Colonic mucosa (tissue), 4 donors: ENCODE measurements at regions not wholly inside any gene's neighbourhood (a gene's known extent, or its start where the extent isn't known, plus 50 kb on each side); places are given as distances from the start of the nearest gene placed in this dataset.

Experiments
- DNase-seq: peaks from one replicate; pipeline ENCODE4 v3.0.0-alpha.2; 2020
- H3K27ac ChIP-seq: fragments of 200-600 bp; one replicate; pipeline ENCODE4 v1.8.0; 2021
- H3K27me3 ChIP-seq: fragments of 200-600 bp; one replicate; pipeline ENCODE4 v1.8.0; 2021
- H3K36me3 ChIP-seq: fragments of 200-600 bp; one replicate; pipeline ENCODE4 v1.8.0; 2021
- H3K4me1 ChIP-seq: fragments of 200-600 bp; one replicate; pipeline ENCODE4 v1.8.0; 2021; ENCODE audit warnings: mild to moderate bottlenecking
- H3K4me3 ChIP-seq: fragments of 200-600 bp; one replicate; pipeline ENCODE4 v1.8.0; 2021
- H3K9ac ChIP-seq, 2 donors: one replicate each; pipeline ENCODE4 v1.7.0; 2013; ENCODE audit warnings: control low read depth in 2 of 2, low read depth in 2 of 2, low read length in 2 of 2
- H3K9me3 ChIP-seq: fragments of 200-600 bp; one replicate; pipeline ENCODE4 v1.8.0; 2021
- intact Hi-C: fragments of 100-400 bp; cut with DNase I; formaldehyde crosslinking; loops from one replicate; pipeline ENCODE4 v1.14.1; 2022
- TF ChIP-seq, protein P1 (sequence below): fragments of 200-600 bp; IDR thresholded peaks from one replicate; pipeline ENCODE4 v1.8.0; 2022; ENCODE audit warnings: antibody characterized with exemption, mild to moderate bottlenecking
- donor health status: healthy.
- donor health status: DM: no; HTN: no; CAD: no.
- donor health status: DM: no; HTN: no; CAD: no.

- Histone ChIP-seq H3K36me3 (no peaks in the 10 kb centered on the region), H3K27me3 (no peaks in the 10 kb centered on the region), H3K27ac (no peak overlapping the region), H3K4me3 (no peak overlapping the region), H3K4me1 (no peaks in the 10 kb centered on the region), H3K9ac (no peak overlapping the region), H3K9me3 (no peaks in the 10 kb centered on the region)
- intact Hi-C loops, result no loop called here
- TF ChIP-seq, protein P1, sequence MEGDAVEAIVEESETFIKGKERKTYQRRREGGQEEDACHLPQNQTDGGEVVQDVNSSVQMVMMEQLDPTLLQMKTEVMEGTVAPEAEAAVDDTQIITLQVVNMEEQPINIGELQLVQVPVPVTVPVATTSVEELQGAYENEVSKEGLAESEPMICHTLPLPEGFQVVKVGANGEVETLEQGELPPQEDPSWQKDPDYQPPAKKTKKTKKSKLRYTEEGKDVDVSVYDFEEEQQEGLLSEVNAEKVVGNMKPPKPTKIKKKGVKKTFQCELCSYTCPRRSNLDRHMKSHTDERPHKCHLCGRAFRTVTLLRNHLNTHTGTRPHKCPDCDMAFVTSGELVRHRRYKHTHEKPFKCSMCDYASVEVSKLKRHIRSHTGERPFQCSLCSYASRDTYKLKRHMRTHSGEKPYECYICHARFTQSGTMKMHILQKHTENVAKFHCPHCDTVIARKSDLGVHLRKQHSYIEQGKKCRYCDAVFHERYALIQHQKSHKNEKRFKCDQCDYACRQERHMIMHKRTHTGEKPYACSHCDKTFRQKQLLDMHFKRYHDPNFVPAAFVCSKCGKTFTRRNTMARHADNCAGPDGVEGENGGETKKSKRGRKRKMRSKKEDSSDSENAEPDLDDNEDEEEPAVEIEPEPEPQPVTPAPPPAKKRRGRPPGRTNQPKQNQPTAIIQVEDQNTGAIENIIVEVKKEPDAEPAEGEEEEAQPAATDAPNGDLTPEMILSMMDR, result no peak
- DNase-seq, result no peak
Observed at GRCh38 chr10:52424341-52424740, 110.3 kb downstream of the DKK1 start.

DNA sequence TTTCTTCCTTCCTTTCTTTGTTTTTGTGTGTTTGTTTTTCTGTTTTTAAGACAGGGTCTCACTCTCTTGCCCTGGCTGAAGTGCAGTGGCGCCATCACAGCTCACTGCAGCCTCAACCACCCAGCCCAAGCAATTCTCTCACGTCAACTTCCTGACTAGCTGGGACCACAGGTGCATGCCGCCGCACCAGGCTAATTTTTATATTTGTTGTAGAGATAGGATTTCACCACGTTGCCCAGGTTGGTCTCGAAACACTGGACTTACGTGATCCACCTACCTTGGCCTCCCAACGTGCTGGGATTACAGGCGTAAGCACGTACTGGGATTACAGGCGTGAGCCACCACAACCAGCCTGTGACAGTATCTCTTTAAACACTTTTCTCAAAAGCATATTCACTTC, 120.7 kb downstream of the DKK1 start:
- Histone ChIP-seq H3K36me3 (no peaks in the 10 kb centered on the region), H3K9me3 (no peaks in the 10 kb centered on the region), H3K4me3 (no peak overlapping the region), H3K4me1 (no peaks in the 10 kb centered on the region), H3K9ac (no peak overlapping the region), H3K27ac (no peak overlapping the region), H3K27me3 (no peaks in the 10 kb centered on the region)
- TF ChIP-seq, protein P1, result no peak
- intact Hi-C loops, result no loop called here
- DNase-seq, result no peak

DNA sequence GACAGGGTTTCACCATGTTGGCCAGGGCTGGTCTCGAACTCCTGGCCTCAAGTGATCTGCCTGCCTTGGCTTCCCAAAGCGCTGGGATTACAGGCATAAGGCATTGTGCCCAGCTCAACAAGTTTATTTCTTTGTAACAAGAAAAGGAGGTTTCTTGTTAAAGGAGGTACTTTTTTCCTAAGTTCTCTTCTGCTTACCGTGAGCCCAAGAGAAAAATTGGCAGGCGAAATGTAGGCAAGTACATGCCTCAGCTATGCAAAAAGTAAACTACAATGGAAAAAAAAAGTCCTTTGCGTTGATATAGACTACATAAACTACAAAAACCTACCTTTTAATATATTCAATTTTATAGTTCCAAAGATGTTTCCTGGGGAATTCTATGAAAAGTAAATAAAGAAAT, 122.6 kb downstream of the DKK1 start:
- TF ChIP-seq, protein P1, result no peak
- Histone ChIP-seq H3K27ac (no peak overlapping the region), H3K27me3 (no peaks in the 10 kb centered on the region), H3K4me1 (no peaks in the 10 kb centered on the region), H3K9me3 (no peaks in the 10 kb centered on the region), H3K36me3 (no peaks in the 10 kb centered on the region), H3K4me3 (no peak overlapping the region), H3K9ac (no peak overlapping the region)
- intact Hi-C loops, result no loop called here
- no peak for DNase-seq

DNA sequence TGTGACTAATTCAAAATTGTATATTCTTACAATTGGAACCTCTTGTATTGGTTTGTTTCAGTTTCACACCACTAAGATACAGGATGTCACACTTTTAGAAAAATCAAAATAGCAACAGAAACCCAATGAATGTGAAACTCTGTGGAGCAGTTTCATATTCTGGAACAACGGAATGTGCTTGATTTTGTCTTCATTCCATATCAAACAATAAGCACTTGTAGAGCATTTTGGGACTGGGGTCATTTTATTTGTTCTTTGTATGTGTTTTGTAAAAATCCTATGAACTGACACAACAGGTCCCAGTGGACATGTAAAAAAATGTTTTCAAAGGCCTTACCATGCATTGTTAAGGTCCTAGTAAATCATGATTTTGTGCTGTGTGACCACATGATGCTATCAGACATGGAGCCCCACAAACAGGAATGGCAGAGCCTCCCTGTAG, 123.1 kb downstream of the DKK1 start:
- TF ChIP-seq, protein P1, result no peak
- Histone ChIP-seq H3K4me3 (no peak overlapping the region), H3K36me3 (no peaks in the 10 kb centered on the region), H3K4me1 (no peaks in the 10 kb centered on the region), H3K27ac (no peak overlapping the region), H3K9me3 (no peaks in the 10 kb centered on the region), H3K9ac (no peak overlapping the region), H3K27me3 (no peaks in the 10 kb centered on the region)
- intact Hi-C loops, result no loop called here
- no peak for DNase-seq

DNA sequence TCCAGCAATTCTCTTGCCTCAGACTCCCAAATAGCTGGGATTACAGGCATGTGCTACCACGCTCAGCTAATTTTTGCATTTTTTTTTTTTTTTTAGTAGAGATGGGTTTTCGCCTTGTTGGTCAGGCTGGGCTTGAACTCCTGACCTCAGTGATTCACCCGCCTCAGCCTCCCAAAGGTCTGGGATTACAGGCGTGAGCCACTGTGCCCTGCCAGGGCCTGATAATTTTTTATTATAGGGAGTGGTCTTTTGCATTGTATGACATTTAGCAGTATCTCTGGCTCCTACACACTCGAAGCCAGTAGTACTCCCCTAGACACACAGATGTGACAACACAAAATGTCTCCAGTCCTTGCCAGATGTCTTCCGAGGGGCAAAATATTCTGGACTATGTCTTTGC, 124.0 kb downstream of the DKK1 start:
- Histone ChIP-seq H3K27ac (no peak overlapping the region), H3K4me3 (no peak overlapping the region), H3K36me3 (no peaks in the 10 kb centered on the region), H3K27me3 (no peaks in the 10 kb centered on the region), H3K9ac (no peak overlapping the region), H3K4me1 (no peaks in the 10 kb centered on the region), H3K9me3 (no peaks in the 10 kb centered on the region)
- TF ChIP-seq, protein P1, result no peak
- DNase-seq, result no peak
- intact Hi-C loops, result no loop called here
